Putamen (tissue), 1 donor: ENCODE measurements at regions not wholly inside any gene's neighbourhood (a gene's known extent, or its start where the extent isn't known, plus 50 kb on each side); places are given as distances from the start of the nearest gene placed in this dataset.
"Not testable (repeated sequence)": the region's sequence is repeated elsewhere in the genome, so short reads cannot be mapped to it uniquely, and the experiment has no call there.

Experiments
- DNase-seq: peaks from one replicate; pipeline ENCODE4 v3.0.0-alpha.2; 2016; ENCODE audit warnings: low spot score

DNA sequence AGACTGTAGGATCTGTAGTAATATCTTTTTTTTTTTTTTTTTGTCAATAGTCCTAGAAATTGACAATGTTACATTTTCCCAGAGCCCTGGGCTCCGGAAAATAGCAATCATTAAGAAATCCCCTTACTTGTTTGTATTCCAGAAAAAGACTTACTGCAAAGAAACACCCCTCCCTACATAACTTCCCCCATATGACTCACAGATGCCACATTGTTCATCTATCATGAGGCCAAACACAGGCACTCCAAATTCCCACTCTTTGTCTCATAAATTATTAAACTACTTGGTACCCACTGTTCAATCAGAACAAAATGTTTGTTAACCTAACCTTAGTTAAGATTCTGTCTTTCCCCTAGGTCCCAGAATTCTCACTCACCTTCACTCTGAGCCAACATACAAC lies 53.5 kb downstream of the TEX51 start:
- DNase-seq: no peak

DNA sequence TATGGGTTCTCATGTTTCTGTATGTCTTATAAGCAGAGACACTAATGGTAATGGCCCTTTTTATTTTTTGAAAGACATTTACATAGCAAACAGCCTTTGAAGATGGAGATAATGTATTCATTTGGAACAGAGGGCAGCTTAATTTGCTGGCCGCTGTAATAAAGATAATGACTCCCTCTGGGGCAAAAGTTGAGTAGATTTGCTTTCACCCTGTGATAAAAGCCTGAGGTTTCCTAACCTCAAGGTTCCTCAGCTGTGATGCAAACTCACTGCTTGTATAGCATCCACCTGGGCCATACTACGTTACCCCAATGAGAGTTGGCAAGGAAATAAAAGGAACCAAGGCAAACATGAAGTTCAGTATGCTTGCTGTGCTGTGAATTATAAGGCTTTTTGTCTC lies 54.8 kb downstream of the TEX51 start:
- DNase-seq: no peak

DNA sequence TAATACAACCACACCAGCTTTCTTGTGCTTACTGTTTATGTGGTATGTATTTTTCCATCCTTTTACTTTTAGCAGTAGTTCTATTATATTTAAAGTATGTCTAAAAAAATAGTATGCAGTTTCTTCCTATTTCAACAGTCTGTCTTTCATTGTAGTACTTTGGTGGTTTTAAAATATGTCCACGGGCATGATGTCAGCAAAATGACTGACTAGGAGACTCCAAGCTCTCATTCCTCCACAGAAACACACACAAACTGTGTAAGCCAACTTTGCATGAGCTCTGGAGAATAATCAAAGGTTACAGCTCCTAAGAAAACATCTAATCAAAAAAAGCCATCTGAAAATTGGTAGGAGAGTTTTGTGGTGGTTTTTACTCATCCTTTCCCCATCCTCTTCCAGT lies 56.1 kb downstream of the TEX51 start:
- no peak for DNase-seq

DNA sequence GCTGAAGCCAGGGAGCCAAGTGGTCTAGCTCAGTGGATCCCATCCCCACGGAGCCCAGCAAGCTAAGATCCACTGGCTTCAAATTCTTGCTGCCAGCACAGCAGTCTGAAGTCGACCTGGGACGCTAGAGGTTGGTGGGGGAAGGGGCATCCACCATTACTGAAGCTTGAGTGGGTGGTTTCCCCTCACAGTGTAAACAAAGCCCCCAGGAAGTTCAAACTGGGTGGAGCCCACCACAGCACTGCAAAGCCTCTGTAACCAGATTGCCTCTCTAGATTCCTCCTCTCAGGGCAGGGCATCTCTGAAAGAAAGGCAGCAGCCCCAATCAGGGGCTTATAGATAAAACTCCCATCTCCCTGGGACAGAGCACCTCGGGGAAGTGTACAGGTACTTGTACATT lies 58.1 kb downstream of the TEX51 start:
- not testable (repeated sequence) for DNase-seq

DNA sequence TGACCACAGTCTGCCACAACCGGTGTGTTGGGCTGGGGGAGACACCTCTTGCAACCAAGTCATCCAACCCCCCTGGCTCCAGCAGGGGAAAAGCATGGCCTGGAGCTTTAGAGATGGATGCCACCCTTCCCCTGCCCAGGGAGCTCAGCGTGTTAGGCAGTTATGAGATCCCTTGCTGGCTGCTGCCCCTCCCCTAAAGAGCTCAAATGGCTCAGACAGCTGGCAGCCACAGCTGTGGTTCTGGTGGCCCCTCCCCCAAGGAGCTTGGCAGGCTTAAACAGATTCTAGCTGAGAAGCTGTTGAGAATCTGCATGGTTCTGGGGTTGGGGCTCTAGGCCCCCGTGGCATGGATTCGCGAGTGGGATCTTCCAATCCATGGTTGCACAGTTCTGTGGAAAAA lies 64.7 kb downstream of the TEX51 start:
- DNase-seq: no peak

DNA sequence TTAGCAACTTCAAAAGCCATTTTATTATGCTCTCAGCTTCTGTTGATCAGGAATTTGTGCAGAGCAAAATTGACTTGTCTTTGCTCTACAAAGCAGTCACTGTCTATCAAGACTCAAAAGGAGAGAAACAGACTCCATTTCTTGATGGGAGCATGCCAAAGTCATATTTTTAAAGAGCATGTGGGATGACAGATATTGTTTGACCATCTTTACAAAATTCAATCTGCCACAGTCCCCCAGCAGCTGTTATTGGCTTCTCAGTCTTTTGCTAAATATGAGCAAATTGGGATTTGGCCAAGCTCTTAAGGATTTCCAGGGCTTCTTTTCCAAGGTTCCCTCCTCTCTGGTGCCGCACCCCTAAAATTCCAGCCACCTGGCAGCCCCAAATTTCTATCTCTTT lies 67.9 kb downstream of the TEX51 start:
- no peak for DNase-seq

DNA sequence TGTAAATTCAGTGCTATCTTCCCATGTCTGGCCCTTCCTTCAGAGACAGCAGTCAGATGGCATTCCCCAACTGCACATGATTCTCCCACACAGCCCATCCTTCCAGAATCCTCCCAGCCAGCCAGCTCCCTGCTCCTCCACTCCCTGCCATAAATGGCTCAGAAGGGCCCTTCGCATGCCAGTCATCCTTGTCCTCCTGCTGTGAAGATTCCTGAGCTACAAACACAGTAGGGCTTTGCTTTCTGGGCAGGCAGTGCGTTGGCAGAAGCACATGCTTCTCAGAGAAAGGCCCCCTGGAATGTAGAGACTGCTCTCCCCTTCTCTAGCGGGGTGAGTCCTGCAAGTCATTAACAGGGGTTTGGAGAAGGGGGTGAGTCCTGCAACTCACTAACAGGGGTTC lies 71.9 kb downstream of the TEX51 start:
- no peak for DNase-seq

DNA sequence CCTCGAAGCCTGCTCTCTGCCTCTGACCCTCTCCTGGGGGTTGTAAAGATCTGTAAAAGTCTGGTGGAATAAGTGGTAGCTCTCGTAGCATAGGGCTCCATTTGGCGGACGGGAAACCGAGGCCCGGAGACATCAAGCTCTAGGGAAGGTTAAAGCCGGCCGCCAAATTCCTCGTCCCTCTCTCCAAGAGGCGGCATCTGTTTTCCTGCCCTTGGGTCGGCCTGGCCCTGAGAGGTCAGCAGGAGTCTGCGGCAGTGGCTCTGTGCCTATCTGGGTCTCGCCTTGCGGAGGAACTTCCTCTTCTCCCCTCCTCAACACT lies 72.4 kb downstream of the TEX51 start:
- DNase-seq: no peak

DNA sequence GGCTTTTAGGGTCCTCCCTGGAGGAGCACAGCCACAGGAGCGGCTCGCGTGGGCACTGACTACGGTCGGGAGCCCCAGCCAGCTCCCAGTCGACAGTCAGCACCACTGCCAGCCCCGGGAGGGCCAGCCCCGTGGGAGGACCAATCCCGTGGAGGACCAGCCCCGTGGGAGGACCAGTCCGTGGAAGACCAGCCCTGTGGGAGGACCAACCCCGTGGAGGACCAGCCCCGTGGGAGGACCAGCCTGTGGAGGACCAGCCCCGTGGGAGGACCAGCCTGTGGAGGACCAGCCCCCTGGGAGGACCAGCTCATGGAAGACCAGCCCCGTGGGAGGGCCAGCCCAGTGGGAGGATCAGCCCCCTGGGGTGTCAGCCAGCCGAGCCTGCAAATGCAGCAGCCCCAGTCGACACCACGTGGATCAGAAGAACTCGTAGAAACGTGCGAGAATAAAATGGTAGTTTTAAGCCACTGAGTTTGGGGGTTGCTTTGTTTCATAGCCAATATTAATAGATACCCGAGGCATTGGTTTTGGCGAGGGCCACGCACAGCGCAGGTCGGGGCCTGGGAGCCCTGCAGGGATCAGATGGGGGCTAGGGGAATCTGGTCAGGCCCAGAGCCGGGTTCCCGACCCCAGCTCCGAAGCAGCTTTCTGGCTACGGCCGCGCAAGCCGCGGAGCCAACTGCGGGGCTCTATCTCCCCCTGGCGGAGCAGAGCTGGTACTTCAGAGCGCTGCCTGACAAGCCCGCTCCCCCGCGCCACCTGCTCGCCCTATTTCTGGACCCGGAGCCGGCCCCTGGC lies 73.0 kb downstream of the TEX51 start:
- peak; percentile 73 for DNase-seq

DNA sequence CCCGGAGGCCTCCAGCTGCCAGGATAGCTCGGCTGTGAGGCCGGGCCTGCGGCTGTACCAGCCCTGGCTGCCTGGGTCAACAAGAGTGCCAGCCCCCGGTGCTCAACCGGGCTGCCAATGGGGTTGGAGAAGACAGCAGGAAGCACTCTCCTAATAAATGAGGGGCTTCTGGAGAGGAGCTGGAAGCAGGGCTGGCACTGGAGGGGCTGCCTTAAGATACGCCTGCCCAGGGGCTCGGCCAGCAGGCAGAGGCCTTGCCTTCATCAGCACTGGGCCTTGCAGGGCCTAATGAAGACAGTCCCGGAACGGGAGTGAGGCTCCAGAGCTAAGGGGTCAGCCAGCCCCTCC lies 73.6 kb downstream of the TEX51 start:
- DNase-seq: no peak

DNA sequence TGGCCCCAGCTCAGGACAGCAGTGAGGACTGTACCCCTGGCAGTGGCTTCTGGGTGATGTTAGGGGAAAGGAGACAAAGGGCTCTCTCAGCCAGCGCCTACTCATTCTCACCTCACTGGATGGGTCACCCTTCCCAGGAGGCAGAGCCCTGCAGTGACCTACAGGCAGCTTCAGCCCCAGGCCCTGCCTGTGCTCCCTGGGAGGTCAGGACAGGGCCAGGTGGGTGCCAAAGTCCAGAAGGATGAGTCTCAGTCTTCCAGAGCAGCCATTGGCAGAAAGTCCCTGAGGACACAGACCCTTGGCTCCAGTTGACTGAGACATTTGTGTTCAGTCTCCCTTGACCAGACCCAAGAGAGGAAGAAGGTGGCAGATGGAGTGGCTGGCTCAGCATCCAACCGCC lies 75.1 kb downstream of the TEX51 start:
- DNase-seq: no peak

DNA sequence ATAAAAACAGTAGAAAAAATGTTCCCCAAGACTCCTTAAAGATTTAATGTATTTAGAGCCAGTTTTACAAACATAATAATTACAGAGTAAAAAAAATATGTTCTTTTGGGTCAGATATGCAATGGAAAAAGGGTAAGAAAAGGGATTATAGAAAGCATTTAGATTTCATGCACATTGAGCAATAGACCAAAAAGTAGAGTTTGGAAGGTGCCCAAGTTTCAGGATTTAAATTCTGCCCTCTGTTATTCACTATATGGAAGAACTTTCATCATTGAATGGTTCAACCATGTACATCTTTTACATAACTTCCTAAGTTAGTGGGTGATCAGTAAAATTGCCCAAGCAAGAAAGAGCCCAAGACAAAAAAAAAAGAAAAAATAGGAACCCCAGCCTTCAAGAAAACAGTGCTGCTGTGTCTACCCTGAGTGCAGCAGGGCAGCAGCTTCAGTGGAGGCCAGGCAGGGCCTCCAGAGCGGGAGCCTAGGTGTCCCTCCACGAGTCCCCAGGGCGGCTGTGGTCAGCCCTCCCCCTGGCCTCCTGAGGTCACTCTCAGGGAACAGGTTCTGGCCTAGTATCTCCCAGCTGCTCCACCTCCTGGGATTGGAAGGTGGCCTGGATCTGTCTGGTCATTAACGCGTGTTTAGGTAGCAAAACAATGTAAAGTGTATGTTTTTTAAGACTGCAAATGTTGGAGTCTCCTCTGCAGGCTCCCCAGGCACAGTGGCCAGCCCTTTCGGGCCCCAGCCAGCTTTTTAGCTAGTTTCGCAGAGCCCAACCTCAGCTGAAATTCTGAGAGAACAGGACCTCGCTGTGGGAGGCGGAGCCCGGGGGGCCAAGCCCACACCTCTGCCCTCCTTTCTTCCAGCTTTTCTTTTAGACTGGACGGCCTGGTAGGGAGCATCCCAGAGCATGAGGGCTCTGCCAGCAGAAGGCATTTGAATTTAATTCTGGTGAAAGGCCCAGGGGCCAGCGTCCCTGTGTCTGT lies 77.3 kb downstream of the TEX51 start:
- no peak for DNase-seq

DNA sequence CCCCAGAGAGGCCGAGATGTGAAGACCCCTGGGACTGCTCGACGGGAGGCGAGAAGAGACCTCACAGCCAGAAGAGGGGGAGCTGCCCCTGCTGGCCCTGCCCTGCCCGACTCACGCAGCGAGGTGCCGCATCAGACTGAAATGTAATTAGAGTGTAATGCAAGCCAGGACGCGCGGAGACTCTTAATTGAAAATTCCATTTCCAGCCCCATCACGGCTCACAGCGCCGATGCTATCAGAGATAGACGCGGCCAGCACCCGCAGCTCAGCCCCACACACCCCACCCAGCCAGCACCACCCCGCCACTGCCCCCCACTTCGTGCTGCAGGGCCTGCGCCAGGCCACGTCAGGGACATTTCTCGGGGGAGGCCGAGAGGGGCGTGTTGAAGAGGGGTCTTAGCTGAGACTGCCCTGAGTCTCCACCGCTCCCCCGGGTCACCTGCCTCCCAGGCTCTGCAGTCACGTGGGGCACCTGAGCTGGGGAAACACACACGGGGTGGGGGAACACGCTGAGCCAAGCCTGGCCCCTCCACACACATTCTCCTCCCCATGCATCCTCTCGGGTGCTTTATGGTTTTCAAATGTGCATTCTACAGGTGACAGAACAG lies 78.1 kb downstream of the TEX51 start:
- no peak for DNase-seq

DNA sequence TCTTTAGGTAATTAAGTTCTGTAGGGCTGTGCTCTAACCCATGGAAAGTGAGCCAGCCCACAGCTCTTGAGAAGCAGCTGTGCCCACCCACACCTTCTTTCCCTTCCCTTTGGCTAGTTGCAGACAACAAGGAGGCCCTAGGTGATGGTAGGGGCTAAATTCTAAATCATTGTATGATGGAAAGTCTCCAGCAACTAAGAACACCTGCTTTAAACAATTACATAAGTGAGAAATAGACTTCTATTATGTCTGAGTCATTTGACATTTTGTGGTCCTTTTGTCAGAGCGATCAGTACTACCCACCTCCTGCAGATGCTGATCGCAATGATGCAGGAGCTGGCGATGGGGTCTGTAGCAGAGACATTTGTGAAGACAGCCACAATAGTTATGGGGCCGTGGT lies 79.6 kb downstream of the TEX51 start:
- DNase-seq: peak; percentile 22

DNA sequence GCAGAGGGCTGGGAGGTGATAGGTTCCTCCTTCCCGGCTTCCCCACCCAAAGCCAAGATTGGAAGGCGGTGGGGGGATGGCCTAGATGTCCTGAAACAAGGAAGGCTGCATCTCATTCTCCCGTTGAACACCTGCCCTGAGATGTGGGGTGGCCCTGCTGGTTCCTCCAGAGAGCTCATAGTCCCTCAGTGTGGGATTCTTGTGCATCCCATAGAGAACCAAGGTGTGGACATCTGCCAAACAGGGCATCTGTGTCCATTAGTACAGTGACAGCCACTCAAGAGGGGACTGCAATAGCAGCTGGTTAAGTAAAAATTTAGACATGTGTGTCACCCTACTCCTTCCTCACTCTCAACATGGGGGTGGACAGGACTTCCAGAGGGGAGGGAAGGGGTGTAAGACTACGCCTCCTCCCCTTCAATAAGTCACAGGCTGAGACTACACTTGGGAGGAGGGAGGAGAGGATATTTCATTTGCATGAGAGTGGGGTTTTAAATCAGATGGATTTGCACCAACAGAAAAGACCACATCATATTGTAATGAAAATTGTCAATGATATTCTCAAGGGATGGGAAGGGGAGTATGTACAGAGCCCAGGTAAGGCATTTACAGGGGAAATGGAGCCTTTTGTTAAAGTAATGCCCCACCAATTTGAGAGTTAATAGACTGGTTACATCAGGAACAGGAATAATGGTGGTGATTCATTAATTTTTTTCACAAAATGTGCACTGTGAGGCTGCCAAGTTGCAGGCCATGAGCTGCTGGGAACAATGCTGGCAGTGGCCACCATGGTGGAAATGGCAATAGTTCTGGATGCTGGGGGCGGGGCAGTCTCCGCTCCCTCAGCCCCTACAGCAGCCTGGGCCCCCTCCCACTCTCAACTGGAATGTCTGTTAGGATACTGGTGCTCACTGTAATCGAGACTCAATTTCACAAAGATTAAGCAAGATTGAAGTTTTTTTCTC lies 80.6 kb downstream of the TEX51 start:
- peak; percentile 78 for DNase-seq

DNA sequence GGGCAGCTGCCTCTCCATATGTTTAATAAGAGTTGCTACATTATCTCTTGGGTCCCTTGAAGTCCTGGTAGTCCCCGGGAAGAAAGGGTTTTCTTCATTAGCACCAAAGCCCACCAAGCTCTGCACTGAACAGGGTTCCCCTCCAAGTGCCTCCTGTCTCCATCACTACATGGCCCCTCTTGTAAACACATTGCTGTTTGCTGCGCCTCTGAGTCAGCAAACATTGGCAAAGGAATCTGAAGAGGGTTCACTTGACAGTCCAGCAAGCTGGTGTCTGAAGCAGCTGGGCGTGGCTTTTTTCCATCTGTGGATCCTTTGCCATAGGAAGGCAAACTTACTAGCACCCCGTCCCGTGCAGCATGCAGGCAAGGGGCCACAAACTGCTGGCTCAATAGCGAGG lies 82.8 kb downstream of the TEX51 start:
- no peak for DNase-seq

DNA sequence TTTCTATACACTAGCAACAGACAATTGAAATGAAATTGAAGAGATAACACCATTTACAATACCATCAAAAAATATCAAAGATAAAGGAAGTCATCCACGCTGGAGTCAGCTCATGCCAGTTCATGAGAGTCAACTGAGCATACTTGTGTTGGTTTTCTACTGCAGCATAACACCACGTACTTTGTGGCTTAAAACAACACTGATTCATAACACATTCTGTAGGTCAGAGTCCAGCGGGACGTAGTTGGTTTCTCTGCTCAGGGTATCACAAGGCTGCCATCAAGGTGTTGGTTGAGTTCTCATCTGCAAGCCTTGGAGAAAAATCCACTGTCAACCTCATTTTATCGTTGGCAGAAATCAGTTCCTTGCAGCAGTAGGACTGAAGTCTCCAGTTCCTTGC lies 84.2 kb downstream of the TEX51 start:
- no peak for DNase-seq

DNA sequence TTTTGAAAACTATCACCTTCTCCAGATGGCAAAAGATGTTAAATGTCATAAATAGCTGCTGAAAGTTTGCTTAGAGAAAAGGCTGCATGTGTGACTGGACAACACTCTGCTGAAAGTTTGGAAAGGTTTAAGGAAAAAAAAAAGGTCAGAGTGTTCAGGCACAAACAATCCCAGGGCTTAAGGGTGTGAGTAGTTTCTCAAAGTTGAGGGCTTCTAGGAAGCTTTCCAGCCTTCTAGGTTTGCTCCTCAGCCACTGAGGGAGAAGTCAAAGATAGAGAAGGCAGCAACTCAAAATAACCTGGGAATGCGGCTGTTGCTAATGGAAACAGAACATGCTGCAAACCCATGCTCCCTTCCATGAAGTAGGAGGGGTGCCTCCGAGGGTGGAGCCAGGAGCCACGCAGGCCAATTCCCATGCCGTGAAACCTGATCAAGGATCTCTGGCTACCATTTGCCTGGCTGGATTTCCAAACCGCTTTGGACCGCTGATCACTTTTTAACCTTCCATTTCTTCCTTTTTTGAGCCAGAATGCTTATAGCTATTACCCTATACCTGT lies 88.0 kb downstream of the TEX51 start:
- DNase-seq: peak; percentile 9

DNA sequence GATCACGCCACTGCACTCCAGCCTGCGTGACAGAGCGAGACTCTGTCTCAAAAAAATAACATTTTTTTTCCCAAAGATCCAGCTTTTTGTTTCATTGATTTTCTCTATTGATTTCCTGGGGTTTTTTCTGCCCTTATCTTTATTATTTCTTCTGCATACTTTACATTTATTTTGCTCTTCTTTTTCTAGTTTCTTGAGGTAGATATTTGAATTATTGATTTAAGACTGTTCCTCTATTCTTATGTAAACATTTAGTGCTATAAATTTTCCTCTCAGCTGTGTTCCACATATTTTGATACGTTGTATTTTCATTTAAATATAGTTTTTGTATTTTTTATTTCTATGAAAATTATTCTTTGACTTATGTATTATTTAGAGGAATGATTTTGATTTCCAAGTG lies 89.8 kb downstream of the TEX51 start:
- no peak for DNase-seq

DNA sequence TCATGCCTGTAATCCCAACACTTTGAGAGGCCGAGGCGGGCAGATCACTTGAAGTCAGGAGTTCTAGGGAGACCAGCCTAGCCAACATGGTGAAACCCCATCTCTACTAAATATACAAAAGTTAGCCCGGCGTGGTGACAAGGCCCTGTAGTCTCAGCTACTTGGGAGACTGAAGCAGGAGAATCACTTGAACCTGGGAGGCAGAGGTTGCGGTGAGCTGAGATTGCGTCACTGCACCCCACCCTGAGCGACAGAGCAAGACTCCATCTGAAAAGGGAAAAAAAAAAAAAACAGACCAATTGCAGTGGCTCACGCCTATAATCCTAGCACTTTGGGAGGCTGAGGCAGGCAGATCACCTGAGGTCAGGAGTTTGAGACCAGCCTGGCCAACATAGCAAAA lies 90.4 kb downstream of the TEX51 start:
- not testable (repeated sequence) for DNase-seq

DNA sequence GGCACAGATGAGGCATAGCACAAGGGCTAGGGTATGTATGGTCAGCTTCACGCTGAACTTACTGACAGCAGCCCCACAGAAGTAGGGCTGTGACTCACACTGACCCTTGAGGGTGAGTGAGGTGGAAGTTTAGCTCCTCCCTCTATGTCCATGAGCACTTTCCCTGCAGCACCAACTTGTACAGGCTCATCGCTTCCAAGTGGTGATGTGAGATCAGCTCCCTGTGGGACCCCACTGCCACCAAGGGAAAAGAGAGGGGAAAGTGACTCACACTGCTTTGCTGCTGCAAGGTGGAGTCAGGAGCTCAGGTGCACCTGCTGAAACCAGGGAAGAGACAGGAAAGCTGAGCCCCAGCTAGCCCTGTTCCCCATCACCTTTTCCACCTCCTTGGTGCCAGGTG lies 91.5 kb downstream of the TEX51 start:
- DNase-seq: no peak
